ENCODE measurements at regions not wholly inside any gene's neighbourhood (a gene's known extent, or its start where the extent isn't known, plus 50 kb on each side); places are given as distances from the start of the nearest gene placed in this dataset.

GRCh38 chr15:38626443-38627050 is 61.9 kb upstream of the RASGRP1 start:
- TF ChIP-seq POLR2A (IDR thresholded peaks at IDR 0.05) (no peak), CTCF (IDR thresholded peaks at IDR 0.05) (no peak)
- H3K4me3 ChIP-seq (ENCODE audit: low read depth, poor library complexity, severe bottlenecking), result no peak overlapping the region
- 64 to 74% methylated on average over 4 of the region's 4 CpGs for WGBS, 2 donors
- no peak for DNase-seq (ENCODE audit: low spot score in 2 of 2)
- intact Hi-C loops (cut with DNase I; ENCODE audit: low total_unique reads), result no loop called here

GRCh38 chr15:38627689-38628277 is 63.2 kb upstream of the RASGRP1 start:
- no peak for DNase-seq (ENCODE audit: low spot score in 2 of 2)
- 64 to 67% methylated on average over 12 of the region's 12 CpGs for WGBS, 2 donors
- no peak overlapping the region for H3K4me3 ChIP-seq (ENCODE audit: low read depth, poor library complexity, severe bottlenecking)
- intact Hi-C loops (cut with DNase I; ENCODE audit: low total_unique reads), result no loop called here
- TF ChIP-seq POLR2A (IDR thresholded peaks at IDR 0.05) (no peak), CTCF (IDR thresholded peaks at IDR 0.05) (no peak)

GRCh38 chr15:38631119-38632075 is 66.8 kb upstream of the RASGRP1 start:
- 82 to 89% methylated on average over 5 of the region's 5 CpGs for WGBS, 2 donors
- DNase-seq (ENCODE audit: low spot score in 2 of 2), result no peak
- TF ChIP-seq POLR2A (IDR thresholded peaks at IDR 0.05), result no peak
- no peak for TF ChIP-seq CTCF (IDR thresholded peaks at IDR 0.05)
- intact Hi-C loops (cut with DNase I; ENCODE audit: low total_unique reads), result no loop called here
- no peak overlapping the region for H3K4me3 ChIP-seq (ENCODE audit: low read depth, poor library complexity, severe bottlenecking)

GRCh38 chr15:38635170-38635569 is 70.6 kb upstream of the RASGRP1 start:
- no peak overlapping the region for H3K4me3 ChIP-seq (ENCODE audit: low read depth, poor library complexity, severe bottlenecking)
- intact Hi-C loops (cut with DNase I; ENCODE audit: low total_unique reads), result no loop called here
- no peak for DNase-seq (ENCODE audit: low spot score in 2 of 2)
- 28 to 36% methylated on average over 2 of the region's 2 CpGs for WGBS, 2 donors
- TF ChIP-seq CTCF (IDR thresholded peaks at IDR 0.05) (no peak), POLR2A (IDR thresholded peaks at IDR 0.05) (no peak)

GRCh38 chr15:38636597-38636996 is 72.0 kb upstream of the RASGRP1 start:
- H3K4me3 ChIP-seq (ENCODE audit: low read depth, poor library complexity, severe bottlenecking), result no peak overlapping the region
- TF ChIP-seq CTCF (IDR thresholded peaks at IDR 0.05) (no peak), POLR2A (IDR thresholded peaks at IDR 0.05) (no peak)
- DNase-seq (ENCODE audit: low spot score in 2 of 2), result no peak
- WGBS, 2 donors, result 68 to 70% methylated on average over 4 of the region's 4 CpGs
- intact Hi-C loops (cut with DNase I; ENCODE audit: low total_unique reads), result no loop called here

Measured in lower leg skin (tissue), 4 donors.